ENCODE measurements at regions not wholly inside any gene's neighbourhood (a gene's known extent, or its start where the extent isn't known, plus 50 kb on each side); places are given as distances from the start of the nearest gene placed in this dataset.

- H3K9me1 ChIP-seq (ENCODE audit: control insufficient read depth, insufficient read depth, low read length), result no peaks in the 10 kb centered on the region
- 0% methylated on average over 4 of the region's 4 CpGs for WGBS (ENCODE audit: insufficient coverage, low coverage, missing lambda C conversion rate)
- no peaks in the 10 kb centered on the region for H3K27me3 ChIP-seq (ENCODE audit: control insufficient read depth in 2 of 2, insufficient read depth in 2 of 2, low read length in 2 of 2)
- H2AFZ ChIP-seq (ENCODE audit: low read depth, low read length), result no peak overlapping the region
- no peak overlapping the region for H3K4me3 ChIP-seq
- FAIRE-seq, result no peak
- in situ Hi-C loops (cut with MboI), result no loop called here
- intact Hi-C loops (cut with micrococcal nuclease), result no loop called here
- no peak overlapping the region for H3K4me2 ChIP-seq (ENCODE audit: insufficient read depth, low read length)
- POLR2A ChIA-PET, result no interaction called here
- no peaks in the 10 kb centered on the region for H3K4me1 ChIP-seq (replicated peaks in 1 of 2; ENCODE audit: control insufficient read depth in 2 of 2, insufficient read depth in 2 of 2, low read length in 2 of 2)
- H3K27ac ChIP-seq (ENCODE audit: extremely low read depth, low read depth, low read length), result no peak overlapping the region
- H3K9me3 ChIP-seq (replicated peaks; ENCODE audit: control insufficient read depth, insufficient read depth, low read depth, low read length), result no peaks in the 10 kb centered on the region
- ATAC-seq, result no peak
- CTCF ChIA-PET (ENCODE audit: low intra/inter-chr PET ratio), result no interaction called here
- H3K9ac ChIP-seq (ENCODE audit: insufficient read depth in 1 of 2, low read depth in 2 of 2, low read length in 2 of 2), result no peak overlapping the region
- no peaks in the 10 kb centered on the region for H3K36me3 ChIP-seq (ENCODE audit: control insufficient read depth, insufficient read depth, low read length)
- no TSS peak for BruUV-seq (replicated peaks)
- no peak for DNase-seq (ENCODE audit: extremely low read depth in 1 of 4, low spot score in 3 of 4)
- no peaks in the 10 kb centered on the region for H4K20me1 ChIP-seq (replicated peaks; ENCODE audit: control insufficient read depth, insufficient read depth, low read length)
- no peaks in the 10 kb centered on the region for H3K79me2 ChIP-seq (ENCODE audit: control insufficient read depth, insufficient read depth, low read length)
- TF ChIP-seq ZNF224 (CRISPR knock-in tag; IDR thresholded peaks at IDR 0.05) (no peak), CREBBP (IDR thresholded peaks at IDR 0.05; ENCODE audit: low read depth, low read length) (no peak), NR2C2 (CRISPR knock-in tag; IDR thresholded peaks at IDR 0.05) (no peak), NR2C2 (tag; IDR thresholded peaks at IDR 0.05) (no peak), PRDM10 (IDR thresholded peaks at IDR 0.05; ENCODE audit: partially characterized antibody) (no peak), NR1H2 (CRISPR knock-in tag; IDR thresholded peaks at IDR 0.05) (no peak), ZNF512 (tag; IDR thresholded peaks at IDR 0.05) (no peak), ZNF395 (CRISPR knock-in tag; IDR thresholded peaks at IDR 0.05) (no peak), HOXB6 (CRISPR knock-in tag; IDR thresholded peaks at IDR 0.05; ENCODE audit: borderline replicate concordance) (no peak), ZFP91 (CRISPR knock-in tag; IDR thresholded peaks at IDR 0.05) (no peak), ZBTB17 (CRISPR knock-in tag; IDR thresholded peaks at IDR 0.05) (no peak), PML (IDR thresholded peaks at IDR 0.05; ENCODE audit: low read length) (no peak), SRSF9 (IDR thresholded peaks at IDR 0.05; ENCODE audit: borderline replicate concordance, low read depth, low read length) (no peak), SMAD2 (IDR thresholded peaks at IDR 0.05; ENCODE audit: low read depth, low read length) (no peak), NONO (IDR thresholded peaks at IDR 0.05; ENCODE audit: low read depth in 2 of 2, low read length in 1 of 2) (no peak), C11orf30 (IDR thresholded peaks at IDR 0.05; ENCODE audit: low read depth) (no peak)
Measured at GRCh38 chr3:159209459-159209858, 407.6 kb downstream of the MFSD1 start.
